ENCODE measurements at regions not wholly inside any gene's neighbourhood (a gene's known extent, or its start where the extent isn't known, plus 50 kb on each side); places are given as distances from the start of the nearest gene placed in this dataset.

DNA sequence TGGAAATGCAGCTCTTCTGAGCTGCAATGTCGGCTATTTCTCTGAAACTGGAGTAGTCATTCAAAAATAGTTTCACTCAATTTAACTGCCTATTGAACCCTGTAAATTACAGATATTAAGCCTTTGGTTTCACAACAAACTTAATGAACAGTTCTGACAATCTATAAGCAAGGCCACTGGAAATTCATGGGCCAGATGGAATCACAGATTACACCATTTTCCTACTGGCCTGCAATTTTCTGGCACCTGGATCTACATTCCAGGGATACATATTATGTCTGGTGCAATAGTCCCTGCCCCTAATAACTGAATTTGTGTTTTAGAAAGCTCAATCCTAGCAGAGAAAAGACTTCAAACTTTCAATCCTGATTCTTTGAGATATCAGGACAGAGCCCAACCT is 551.7 kb downstream of the RNF144A start:
- Histone ChIP-seq H2BK12ac (ENCODE audit: low read length in 2 of 2) (no peak overlapping the region), H3K79me1 (replicated peaks; ENCODE audit: low read length, poor library complexity, severe bottlenecking) (no peaks in the 10 kb centered on the region), H3K18ac (ENCODE audit: low read depth in 1 of 2, low read length in 2 of 2) (no peak overlapping the region), H2BK120ac (ENCODE audit: low read depth, low read length) (no peak overlapping the region), H3K4me1 (ENCODE audit: control insufficient read depth, insufficient read depth, low read depth, low read length) (no peaks in the 10 kb centered on the region), H2AK5ac (ENCODE audit: low read length, severe bottlenecking) (no peak overlapping the region), H3K27me3 (ENCODE audit: control insufficient read depth in 1 of 2, insufficient read depth in 1 of 2, low read length in 2 of 2) (no peaks in the 10 kb centered on the region), H3K9ac (ENCODE audit: low read length) (no peak overlapping the region), H3K4me3 (ENCODE audit: insufficient read depth in 1 of 2, low read depth in 1 of 2, low read length in 2 of 2) (no peak overlapping the region), H4K91ac (ENCODE audit: low read length) (no peak overlapping the region), H3K27ac (ENCODE audit: low read length, poor library complexity, severe bottlenecking) (no peak overlapping the region), H4K8ac (ENCODE audit: low read length) (no peak overlapping the region), H2AFZ (ENCODE audit: low read depth, low read length) (no peak overlapping the region), H3K4me2 (ENCODE audit: low read length, poor library complexity, severe bottlenecking) (no peak overlapping the region), H3K36me3 (ENCODE audit: control insufficient read depth in 1 of 2, insufficient read depth in 2 of 2, low read depth in 1 of 2, low read length in 2 of 2) (no peaks in the 10 kb centered on the region), H2BK15ac (ENCODE audit: low read depth, poor library complexity, severe bottlenecking) (no peak overlapping the region), H3K23ac (ENCODE audit: low read length in 2 of 2) (no peak overlapping the region), H2BK5ac (ENCODE audit: low read depth, low read length, poor library complexity, severe bottlenecking) (no peak overlapping the region), H3K4ac (ENCODE audit: low read depth in 1 of 2, low read length in 2 of 2) (no peak overlapping the region), H3K9me3 (ENCODE audit: control insufficient read depth, low read length) (no peaks in the 10 kb centered on the region), H3K14ac (ENCODE audit: low read length in 2 of 2) (no peak overlapping the region)
- no peak for DNase-seq
- WGBS = 100% methylated on average over 1 of the region's 1 CpG

DNA sequence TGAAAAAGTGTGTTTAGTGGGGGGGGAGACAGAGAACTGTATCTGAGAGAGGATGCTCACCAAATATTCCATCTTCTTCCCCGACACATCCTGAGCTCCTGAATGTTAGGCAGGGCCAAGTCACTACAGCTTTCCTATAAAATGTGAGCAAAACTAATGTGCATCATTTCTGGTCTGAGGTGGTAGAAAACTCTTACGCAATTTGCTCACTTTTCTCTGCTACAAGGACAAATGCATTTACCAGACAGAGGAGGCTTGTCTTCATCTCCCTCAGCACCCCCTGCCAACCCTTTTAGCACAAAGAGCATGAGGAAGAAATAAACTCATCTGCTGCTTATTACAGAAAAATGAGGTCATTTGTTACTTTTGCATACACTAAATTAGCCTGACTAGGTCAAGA is 554.0 kb downstream of the RNF144A start:
- Histone ChIP-seq H2BK15ac (ENCODE audit: low read depth, poor library complexity, severe bottlenecking) (no peak overlapping the region), H3K27ac (ENCODE audit: low read length, poor library complexity, severe bottlenecking) (no peak overlapping the region), H2BK120ac (ENCODE audit: low read depth, low read length) (no peak overlapping the region), H3K14ac (ENCODE audit: low read length in 2 of 2) (no peak overlapping the region), H3K27me3 (ENCODE audit: control insufficient read depth in 1 of 2, insufficient read depth in 1 of 2, low read length in 2 of 2) (no peaks in the 10 kb centered on the region), H2AK5ac (ENCODE audit: low read length, severe bottlenecking) (no peak overlapping the region), H4K8ac (ENCODE audit: low read length) (no peak overlapping the region), H3K79me1 (replicated peaks; ENCODE audit: low read length, poor library complexity, severe bottlenecking) (no peaks in the 10 kb centered on the region), H3K4ac (ENCODE audit: low read depth in 1 of 2, low read length in 2 of 2) (no peak overlapping the region), H3K4me2 (ENCODE audit: low read length, poor library complexity, severe bottlenecking) (no peak overlapping the region), H3K4me1 (ENCODE audit: control insufficient read depth, insufficient read depth, low read depth, low read length) (no peaks in the 10 kb centered on the region), H2AFZ (ENCODE audit: low read depth, low read length) (no peak overlapping the region), H3K4me3 (ENCODE audit: insufficient read depth in 1 of 2, low read depth in 1 of 2, low read length in 2 of 2) (no peak overlapping the region), H2BK12ac (ENCODE audit: low read length in 2 of 2) (no peak overlapping the region), H3K18ac (ENCODE audit: low read depth in 1 of 2, low read length in 2 of 2) (no peak overlapping the region), H2BK5ac (ENCODE audit: low read depth, low read length, poor library complexity, severe bottlenecking) (no peak overlapping the region), H3K9me3 (ENCODE audit: control insufficient read depth, low read length) (no peaks in the 10 kb centered on the region), H3K23ac (ENCODE audit: low read length in 2 of 2) (no peak overlapping the region), H3K9ac (ENCODE audit: low read length) (no peak overlapping the region), H4K91ac (ENCODE audit: low read length) (no peak overlapping the region), H3K36me3 (ENCODE audit: control insufficient read depth in 1 of 2, insufficient read depth in 2 of 2, low read depth in 1 of 2, low read length in 2 of 2) (no peaks in the 10 kb centered on the region)
- WGBS = 90% methylated on average over 2 of the region's 2 CpGs
- no peak for DNase-seq

DNA sequence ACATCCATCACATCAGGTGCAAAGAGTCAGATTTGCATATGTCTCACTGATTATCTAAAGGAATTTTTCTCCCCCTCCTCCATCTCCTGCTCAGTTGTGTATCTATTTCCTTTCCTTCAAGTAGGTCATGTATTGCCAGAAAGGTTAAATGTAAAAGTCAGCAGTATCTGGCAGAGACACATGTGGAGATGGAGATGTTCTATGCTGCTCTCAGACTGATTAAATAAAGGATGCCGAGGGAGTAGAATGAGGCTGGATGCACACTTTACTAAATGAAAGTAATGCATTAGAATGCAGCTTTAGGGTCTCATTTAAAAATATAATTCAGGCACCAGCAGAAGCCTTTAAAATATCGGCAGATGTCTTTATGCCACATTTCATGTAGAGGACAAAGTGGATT is 555.3 kb downstream of the RNF144A start:
- H4K91ac ChIP-seq (ENCODE audit: low read length) = no peak overlapping the region
- H3K4ac ChIP-seq (ENCODE audit: low read depth in 1 of 2, low read length in 2 of 2) = no peak overlapping the region
- no peak overlapping the region for H2AFZ ChIP-seq (ENCODE audit: low read depth, low read length)
- H2BK5ac ChIP-seq (ENCODE audit: low read depth, low read length, poor library complexity, severe bottlenecking) = no peak overlapping the region
- H3K36me3 ChIP-seq (ENCODE audit: control insufficient read depth in 1 of 2, insufficient read depth in 2 of 2, low read depth in 1 of 2, low read length in 2 of 2) = no peaks in the 10 kb centered on the region
- no peak overlapping the region for H3K9ac ChIP-seq (ENCODE audit: low read length)
- H3K14ac ChIP-seq (ENCODE audit: low read length in 2 of 2) = no peak overlapping the region
- H3K79me1 ChIP-seq (replicated peaks; ENCODE audit: low read length, poor library complexity, severe bottlenecking) = no peaks in the 10 kb centered on the region
- H4K8ac ChIP-seq (ENCODE audit: low read length) = no peak overlapping the region
- H3K18ac ChIP-seq (ENCODE audit: low read depth in 1 of 2, low read length in 2 of 2) = no peak overlapping the region
- no peak overlapping the region for H3K27ac ChIP-seq (ENCODE audit: low read length, poor library complexity, severe bottlenecking)
- H3K4me2 ChIP-seq (ENCODE audit: low read length, poor library complexity, severe bottlenecking) = no peak overlapping the region
- no peak overlapping the region for H3K4me3 ChIP-seq (ENCODE audit: insufficient read depth in 1 of 2, low read depth in 1 of 2, low read length in 2 of 2)
- no peak overlapping the region for H2BK12ac ChIP-seq (ENCODE audit: low read length in 2 of 2)
- 100% methylated on average over 2 of the region's 2 CpGs for WGBS
- no peaks in the 10 kb centered on the region for H3K9me3 ChIP-seq (ENCODE audit: control insufficient read depth, low read length)
- no peak overlapping the region for H3K23ac ChIP-seq (ENCODE audit: low read length in 2 of 2)
- no peaks in the 10 kb centered on the region for H3K4me1 ChIP-seq (ENCODE audit: control insufficient read depth, insufficient read depth, low read depth, low read length)
- no peak overlapping the region for H2AK5ac ChIP-seq (ENCODE audit: low read length, severe bottlenecking)
- H2BK15ac ChIP-seq (ENCODE audit: low read depth, poor library complexity, severe bottlenecking) = no peak overlapping the region
- H3K27me3 ChIP-seq (ENCODE audit: control insufficient read depth in 1 of 2, insufficient read depth in 1 of 2, low read length in 2 of 2) = no peaks in the 10 kb centered on the region
- no peak overlapping the region for H2BK120ac ChIP-seq (ENCODE audit: low read depth, low read length)
- DNase-seq = no peak

DNA sequence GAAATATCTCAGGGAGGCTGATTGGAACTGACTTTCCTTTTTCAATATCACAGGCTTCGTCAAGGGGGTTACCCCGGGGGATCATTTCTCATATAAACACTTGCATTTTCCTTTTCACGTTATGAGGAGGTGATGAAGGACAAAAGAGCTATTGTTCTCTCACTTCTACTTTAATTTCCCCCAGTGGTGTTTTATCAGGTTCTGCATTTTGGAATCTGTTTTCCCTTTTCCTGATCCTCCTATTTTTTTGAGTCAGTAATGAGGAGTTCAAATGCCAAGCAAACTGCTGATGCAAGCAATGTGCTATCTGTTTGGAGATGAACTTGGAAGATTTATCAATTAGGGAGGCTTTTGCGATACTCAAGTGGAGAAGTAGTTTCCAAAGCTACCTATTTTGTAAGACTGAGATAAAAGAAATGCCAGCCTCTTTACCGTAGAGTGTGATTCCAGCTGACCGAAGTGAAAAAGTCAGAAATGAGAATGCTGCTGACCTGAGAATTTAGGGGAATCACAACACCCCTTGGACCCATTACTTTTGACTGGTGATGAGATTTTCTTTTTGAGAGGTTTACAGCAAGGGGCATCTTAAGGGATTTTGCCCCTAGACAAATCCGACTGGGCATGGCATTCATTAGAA is 556.0 kb downstream of the RNF144A start:
- WGBS = 91% methylated on average over 3 of the region's 7 CpGs
- Histone ChIP-seq H3K18ac (ENCODE audit: low read depth in 1 of 2, low read length in 2 of 2) (no peak overlapping the region), H3K27me3 (ENCODE audit: control insufficient read depth in 1 of 2, insufficient read depth in 1 of 2, low read length in 2 of 2) (no peaks in the 10 kb centered on the region), H2BK15ac (ENCODE audit: low read depth, poor library complexity, severe bottlenecking) (no peak overlapping the region), H3K36me3 (ENCODE audit: control insufficient read depth in 1 of 2, insufficient read depth in 2 of 2, low read depth in 1 of 2, low read length in 2 of 2) (no peaks in the 10 kb centered on the region), H3K9ac (ENCODE audit: low read length) (no peak overlapping the region), H3K4me3 (ENCODE audit: insufficient read depth in 1 of 2, low read depth in 1 of 2, low read length in 2 of 2) (no peak overlapping the region), H2BK5ac (ENCODE audit: low read depth, low read length, poor library complexity, severe bottlenecking) (no peak overlapping the region), H2BK12ac (ENCODE audit: low read length in 2 of 2) (no peak overlapping the region), H2AFZ (ENCODE audit: low read depth, low read length) (no peak overlapping the region), H2AK5ac (ENCODE audit: low read length, severe bottlenecking) (no peak overlapping the region), H3K14ac (ENCODE audit: low read length in 2 of 2) (no peak overlapping the region), H3K4me1 (ENCODE audit: control insufficient read depth, insufficient read depth, low read depth, low read length) (no peaks in the 10 kb centered on the region), H3K23ac (ENCODE audit: low read length in 2 of 2) (no peak overlapping the region), H2BK120ac (ENCODE audit: low read depth, low read length) (no peak overlapping the region), H4K91ac (ENCODE audit: low read length) (no peak overlapping the region), H3K4ac (ENCODE audit: low read depth in 1 of 2, low read length in 2 of 2) (no peak overlapping the region), H3K79me1 (replicated peaks; ENCODE audit: low read length, poor library complexity, severe bottlenecking) (no peaks in the 10 kb centered on the region), H3K9me3 (ENCODE audit: control insufficient read depth, low read length) (no peaks in the 10 kb centered on the region), H4K8ac (ENCODE audit: low read length) (no peak overlapping the region), H3K27ac (ENCODE audit: low read length, poor library complexity, severe bottlenecking) (no peak overlapping the region), H3K4me2 (ENCODE audit: low read length, poor library complexity, severe bottlenecking) (no peak overlapping the region)
- DNase-seq = no peak

Measured in mesenchymal stem cell (in vitro differentiated cells and primary cell).